ENCODE measurements at regions not wholly inside any gene's neighbourhood (a gene's known extent, or its start where the extent isn't known, plus 50 kb on each side); places are given as distances from the start of the nearest gene placed in this dataset.

GRCh38 chr17:62322313-62322712 is 58.0 kb upstream of the EFCAB3 start:
- Histone ChIP-seq H3K36me3 (no peaks in the 10 kb centered on the region), H3K27me3 (ENCODE audit: insufficient read depth, low read depth, severe bottlenecking) (no peaks in the 10 kb centered on the region), H3K4me3 (ENCODE audit: low read depth, low read length) (no peak overlapping the region), H3K27ac (no peak overlapping the region), H3K9me3 (ENCODE audit: severe bottlenecking) (no peaks in the 10 kb centered on the region)
- no peak for TF ChIP-seq CTCF (IDR thresholded peaks at IDR 0.05; ENCODE audit: low read depth, low read length)
- DNase-seq, result no peak

- Histone ChIP-seq H3K4me3 (ENCODE audit: low read depth, low read length) (no peak overlapping the region), H3K36me3 (no peaks in the 10 kb centered on the region), H3K27ac (no peak overlapping the region), H3K9me3 (ENCODE audit: severe bottlenecking) (no peaks in the 10 kb centered on the region), H3K27me3 (ENCODE audit: insufficient read depth, low read depth, severe bottlenecking) (no peaks in the 10 kb centered on the region)
- DNase-seq, result no peak
- TF ChIP-seq CTCF (IDR thresholded peaks at IDR 0.05; ENCODE audit: low read depth, low read length), result no peak
Observed at GRCh38 chr17:62321451-62321850, 58.9 kb upstream of the EFCAB3 start.

- no peaks in the 10 kb centered on the region for H3K9me3 ChIP-seq (ENCODE audit: severe bottlenecking)
- no peak overlapping the region for H3K4me3 ChIP-seq (ENCODE audit: low read depth, low read length)
- H3K36me3 ChIP-seq, result no peaks in the 10 kb centered on the region
- DNase-seq, result no peak
- H3K27ac ChIP-seq, result no peak overlapping the region
- no peaks in the 10 kb centered on the region for H3K27me3 ChIP-seq (ENCODE audit: insufficient read depth, low read depth, severe bottlenecking)
- no peak for TF ChIP-seq CTCF (IDR thresholded peaks at IDR 0.05; ENCODE audit: low read depth, low read length)
Observed at GRCh38 chr17:62319846-62320245, 60.5 kb upstream of the EFCAB3 start.

GRCh38 chr17:62309396-62309795 is 71.0 kb upstream of the EFCAB3 start:
- TF ChIP-seq CTCF (IDR thresholded peaks at IDR 0.05; ENCODE audit: low read depth, low read length), result no peak

GRCh38 chr17:62307196-62307595 is 73.2 kb upstream of the EFCAB3 start:
- no peak for TF ChIP-seq CTCF (IDR thresholded peaks at IDR 0.05; ENCODE audit: low read depth, low read length)
- H3K36me3 ChIP-seq, result no peaks in the 10 kb centered on the region
- no peak overlapping the region for H3K4me3 ChIP-seq (ENCODE audit: low read depth, low read length)
- H3K27me3 ChIP-seq (ENCODE audit: insufficient read depth, low read depth, severe bottlenecking), result no peaks in the 10 kb centered on the region
- no peaks in the 10 kb centered on the region for H3K9me3 ChIP-seq (ENCODE audit: severe bottlenecking)
- H3K27ac ChIP-seq, result no peak overlapping the region
- no peak for DNase-seq

More at GRCh38 chr17:62309396-62309795, 71.0 kb upstream of the EFCAB3 start:
- no peaks in the 10 kb centered on the region for H3K36me3 ChIP-seq
- H3K4me3 ChIP-seq (ENCODE audit: low read depth, low read length), result no peak overlapping the region
- H3K9me3 ChIP-seq (ENCODE audit: severe bottlenecking), result no peaks in the 10 kb centered on the region
- DNase-seq, result no peak
- no peaks in the 10 kb centered on the region for H3K27me3 ChIP-seq (ENCODE audit: insufficient read depth, low read depth, severe bottlenecking)
- no peak overlapping the region for H3K27ac ChIP-seq

GRCh38 chr17:62303476-62303875 is 76.9 kb upstream of the EFCAB3 start:
- Histone ChIP-seq H3K36me3 (no peaks in the 10 kb centered on the region), H3K27ac (no peak overlapping the region), H3K9me3 (ENCODE audit: severe bottlenecking) (peaks cover 3% of the 10 kb centered on the region), H3K27me3 (ENCODE audit: insufficient read depth, low read depth, severe bottlenecking) (no peaks in the 10 kb centered on the region), H3K4me3 (ENCODE audit: low read depth, low read length) (no peak overlapping the region)
- no peak for TF ChIP-seq CTCF (IDR thresholded peaks at IDR 0.05; ENCODE audit: low read depth, low read length)
- no peak for DNase-seq

Measured in WERI-Rb-1 (cell line).